Thyroid gland (tissue), 4 donors: ENCODE measurements at regions not wholly inside any gene's neighbourhood (a gene's known extent, or its start where the extent isn't known, plus 50 kb on each side); places are given as distances from the start of the nearest gene placed in this dataset.

Experiments
- CTCF ChIP-seq, 6 experiments: fragments of 200-600 bp in 3 of 6; fragments of 450-650 bp in 3 of 6; sonication (generic) in 3 of 6; IDR thresholded peaks; one replicate each; pipeline ENCODE4 v1.5.1; 2016 to 2019; ENCODE audit warnings: antibody characterized with exemption in 6 of 6, mild to moderate bottlenecking in 2 of 6, inconsistent platforms in 1 of 6, moderate library complexity in 1 of 6
- POLR2A ChIP-seq, 2 donors: fragments of 450-650 bp; IDR thresholded peaks; one replicate each; pipeline ENCODE4 v1.6.1; 2017; ENCODE audit warnings: antibody characterized with exemption in 2 of 2, mild to moderate bottlenecking in 2 of 2, moderate library complexity in 1 of 2

- TF ChIP-seq CTCF (IDR thresholded peaks at IDR 0.05) (no peak), POLR2A (IDR thresholded peaks at IDR 0.05) (no peak)
Observed at GRCh38 chr5:74266836-74267235, 373.7 kb downstream of the ENC1 start.
